ENCODE measurements at regions not wholly inside any gene's neighbourhood (a gene's known extent, or its start where the extent isn't known, plus 50 kb on each side); places are given as distances from the start of the nearest gene placed in this dataset.
A peak's percentile ranks its signal among the peaks of the same experiment; 100 is the strongest.

DNA sequence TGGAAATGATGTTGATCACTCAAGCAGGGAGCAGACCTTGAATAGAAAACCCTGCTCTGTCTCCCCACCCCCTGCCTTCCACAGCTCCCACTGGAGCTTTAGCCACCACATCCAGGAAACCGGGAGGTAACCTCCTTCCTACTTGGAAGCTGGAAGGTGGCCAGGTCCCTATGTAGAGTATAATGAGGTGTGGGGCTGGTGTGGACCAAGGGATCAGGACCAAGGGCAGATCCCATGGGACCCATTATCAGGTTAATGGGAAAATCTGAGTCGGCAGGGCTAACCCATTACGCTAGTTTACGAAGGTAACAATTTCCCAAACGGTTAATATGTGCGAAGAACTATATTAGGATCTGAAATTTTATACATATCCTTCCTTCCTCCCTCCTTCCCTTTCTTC lies 321.9 kb downstream of the MIAT start:
- Histone ChIP-seq H3K4me3 (ENCODE audit: low read depth, low read length) (no peak overlapping the region), H3K9me3 (ENCODE audit: control insufficient read depth, insufficient read depth, low read length) (no peaks in the 10 kb centered on the region), H3K9ac (ENCODE audit: low read depth, low read length) (no peak overlapping the region), H3K36me3 (ENCODE audit: control insufficient read depth, insufficient read depth, low read length) (no peaks in the 10 kb centered on the region), H3K4me1 (ENCODE audit: control insufficient read depth, insufficient read depth, low read length) (no peaks in the 10 kb centered on the region), H3K27me3 (ENCODE audit: control insufficient read depth, insufficient read depth, low read length) (no peaks in the 10 kb centered on the region), H3K27ac (ENCODE audit: low read depth, low read length) (no peak overlapping the region)

DNA sequence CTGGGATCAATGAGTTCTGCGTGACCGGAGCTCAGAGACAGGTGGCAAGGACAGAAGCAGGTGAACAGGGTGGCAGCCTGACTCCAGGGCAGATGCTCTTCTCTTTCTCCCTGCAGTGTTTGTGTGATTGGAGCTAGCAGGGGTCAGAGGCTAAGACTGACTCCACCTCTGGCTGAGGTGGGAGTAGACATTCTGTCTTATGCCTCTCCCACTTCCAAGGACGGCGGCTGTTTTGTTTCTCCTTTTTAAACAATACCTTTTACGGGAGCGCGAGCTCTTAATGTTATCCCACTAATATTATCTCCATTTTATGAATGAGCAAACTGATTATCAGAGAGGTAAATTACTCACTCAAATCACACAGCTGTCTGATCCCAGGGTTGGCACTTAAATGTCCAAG lies 323.7 kb downstream of the MIAT start:
- Histone ChIP-seq H3K4me3 (ENCODE audit: low read depth, low read length) (no peak overlapping the region), H3K9ac (ENCODE audit: low read depth, low read length) (no peak overlapping the region), H3K36me3 (ENCODE audit: control insufficient read depth, insufficient read depth, low read length) (no peaks in the 10 kb centered on the region), H3K27me3 (ENCODE audit: control insufficient read depth, insufficient read depth, low read length) (no peaks in the 10 kb centered on the region; the same call in 1 of the 2 replicates), H3K27ac (ENCODE audit: low read depth, low read length) (no peak overlapping the region), H3K9me3 (ENCODE audit: control insufficient read depth, insufficient read depth, low read length) (no peaks in the 10 kb centered on the region), H3K4me1 (ENCODE audit: control insufficient read depth, insufficient read depth, low read length) (peaks cover 10% of the 10 kb centered on the region)

DNA sequence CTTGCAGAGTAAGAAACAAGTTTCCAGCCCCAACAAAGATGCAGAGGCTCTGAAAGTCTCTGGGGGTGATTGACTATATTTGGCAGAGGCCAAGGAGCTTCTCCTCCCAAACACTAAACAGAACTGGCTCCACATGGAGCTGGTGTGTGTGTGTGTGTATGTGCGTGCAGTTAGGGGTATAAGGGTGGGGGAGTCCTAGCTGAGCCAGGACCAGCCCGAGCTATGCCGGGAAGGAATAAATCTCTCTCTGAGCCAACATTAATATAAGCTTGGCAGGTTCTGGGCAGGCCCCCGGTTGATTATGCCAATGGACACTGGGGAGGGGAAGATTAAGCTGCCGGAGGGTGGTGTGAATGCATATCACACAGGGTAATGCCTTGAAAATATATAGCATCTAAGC lies 324.2 kb downstream of the MIAT start:
- Histone ChIP-seq H3K36me3 (ENCODE audit: control insufficient read depth, insufficient read depth, low read length) (no peaks in the 10 kb centered on the region), H3K9me3 (ENCODE audit: control insufficient read depth, insufficient read depth, low read length) (no peaks in the 10 kb centered on the region), H3K9ac (ENCODE audit: low read depth, low read length) (no peak overlapping the region), H3K4me1 (ENCODE audit: control insufficient read depth, insufficient read depth, low read length) (peaks cover 15% of the 10 kb centered on the region), H3K4me3 (ENCODE audit: low read depth, low read length) (no peak overlapping the region), H3K27ac (ENCODE audit: low read depth, low read length) (no peak overlapping the region), H3K27me3 (ENCODE audit: control insufficient read depth, insufficient read depth, low read length) (no peaks in the 10 kb centered on the region; the same call in 1 of the 2 replicates)

DNA sequence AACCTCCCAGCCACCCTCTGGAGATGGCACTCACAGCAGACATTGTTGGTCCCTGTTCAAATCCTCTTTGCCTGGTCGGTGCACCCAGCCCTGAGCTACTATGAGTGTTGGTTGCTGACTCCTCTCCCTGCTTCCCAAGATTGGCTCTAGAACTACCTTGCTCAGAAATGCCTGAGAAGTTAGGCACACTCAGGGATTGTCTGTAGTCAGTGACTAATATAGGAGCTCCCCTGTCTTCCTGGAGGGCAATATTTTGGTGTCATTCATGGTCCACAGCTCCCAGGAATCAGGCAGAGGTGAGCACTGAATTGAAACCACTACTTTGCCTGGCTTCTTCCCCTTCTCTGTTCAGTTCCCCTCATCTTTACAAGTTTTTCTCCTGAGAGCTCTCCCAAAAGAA lies 325.9 kb downstream of the MIAT start:
- Histone ChIP-seq H3K27me3 (ENCODE audit: control insufficient read depth, insufficient read depth, low read length) (no peaks in the 10 kb centered on the region; the same call in 1 of the 2 replicates), H3K4me3 (ENCODE audit: low read depth, low read length) (no peak overlapping the region), H3K9ac (ENCODE audit: low read depth, low read length) (no peak overlapping the region), H3K27ac (ENCODE audit: low read depth, low read length) (no peak overlapping the region), H3K4me1 (ENCODE audit: control insufficient read depth, insufficient read depth, low read length) (peaks cover 22% of the 10 kb centered on the region), H3K36me3 (ENCODE audit: control insufficient read depth, insufficient read depth, low read length) (no peaks in the 10 kb centered on the region), H3K9me3 (ENCODE audit: control insufficient read depth, insufficient read depth, low read length) (no peaks in the 10 kb centered on the region)

DNA sequence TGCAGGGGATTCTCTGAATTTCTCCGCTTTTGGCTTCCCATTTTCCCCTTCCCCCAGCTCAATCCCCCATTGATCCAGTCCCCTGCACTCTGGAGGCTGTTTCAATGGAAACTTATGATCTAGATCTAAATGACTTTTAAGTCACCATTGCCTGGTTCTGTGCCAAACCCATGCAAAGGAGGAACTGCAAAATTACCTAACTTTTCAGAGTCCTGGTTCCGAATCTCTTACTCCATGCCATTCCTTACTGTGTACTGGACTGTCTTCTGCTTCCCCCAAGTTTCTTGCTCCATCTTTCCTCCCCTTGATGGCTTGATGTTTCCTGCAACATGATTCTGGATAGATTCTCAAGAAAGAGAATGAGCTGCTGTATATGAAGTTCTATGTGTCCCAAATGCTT lies 327.8 kb downstream of the MIAT start:
- Histone ChIP-seq H3K27ac (ENCODE audit: low read depth, low read length) (no peak overlapping the region), H3K9ac (ENCODE audit: low read depth, low read length) (no peak overlapping the region), H3K4me3 (ENCODE audit: low read depth, low read length) (no peak overlapping the region), H3K9me3 (ENCODE audit: control insufficient read depth, insufficient read depth, low read length) (no peaks in the 10 kb centered on the region), H3K36me3 (ENCODE audit: control insufficient read depth, insufficient read depth, low read length) (no peaks in the 10 kb centered on the region), H3K4me1 (ENCODE audit: control insufficient read depth, insufficient read depth, low read length) (peaks cover 22% of the 10 kb centered on the region), H3K27me3 (ENCODE audit: control insufficient read depth, insufficient read depth, low read length) (no peaks in the 10 kb centered on the region; the same call in 1 of the 2 replicates)

DNA sequence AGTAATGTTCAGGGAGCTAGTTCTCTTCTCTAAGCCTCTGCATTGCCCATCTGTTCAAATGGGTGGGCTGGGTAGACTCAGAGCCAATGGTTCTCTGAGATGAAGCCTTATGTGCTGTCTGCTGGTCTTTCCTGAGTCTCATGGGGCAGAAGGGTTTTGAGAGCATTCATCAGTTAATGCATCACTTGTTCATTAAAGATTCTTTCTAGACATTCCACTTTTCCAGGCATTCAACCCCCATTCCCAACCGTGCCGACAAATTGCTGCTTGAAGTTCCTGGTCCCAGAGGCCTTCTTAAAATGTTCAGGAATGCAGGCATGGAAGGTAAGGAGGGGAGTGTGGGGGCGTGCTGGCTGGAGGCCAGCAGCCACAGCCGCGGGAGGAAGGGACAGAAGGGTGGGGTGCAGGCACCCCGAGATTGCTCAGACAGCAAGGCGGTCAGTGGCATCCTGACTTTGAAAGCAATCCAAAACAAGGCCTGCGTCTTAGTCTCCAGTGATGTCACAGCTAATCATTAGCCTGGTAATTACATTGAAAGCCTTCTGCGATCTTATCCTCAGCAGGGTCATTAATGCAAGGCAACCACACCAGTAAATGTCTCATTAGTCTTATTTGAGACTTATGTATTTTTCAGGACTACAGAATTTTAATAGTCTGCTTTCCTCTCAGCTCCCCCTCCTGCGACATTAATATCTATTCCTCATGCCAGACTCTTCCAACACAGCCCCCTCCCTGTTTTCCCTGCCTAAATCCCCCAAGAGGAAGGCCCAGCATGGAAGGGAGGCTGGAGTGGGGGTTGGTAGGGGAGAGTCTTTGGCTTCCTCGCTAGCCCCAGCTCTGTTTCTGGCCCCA lies 328.8 kb downstream of the MIAT start:
- no peaks in the 10 kb centered on the region for H3K9me3 ChIP-seq (ENCODE audit: control insufficient read depth, insufficient read depth, low read length)
- peaks cover 22% of the 10 kb centered on the region for H3K4me1 ChIP-seq (ENCODE audit: control insufficient read depth, insufficient read depth, low read length)
- H3K27me3 ChIP-seq (ENCODE audit: control insufficient read depth, insufficient read depth, low read length): no peaks in the 10 kb centered on the region; the same call in 1 of the 2 replicates
- no peak overlapping the region for H3K9ac ChIP-seq (ENCODE audit: low read depth, low read length)
- H3K4me3 ChIP-seq (ENCODE audit: low read depth, low read length): no peak overlapping the region; the same call in 1 of the 2 replicates
- peak overlapping the region; percentile 40 for H3K27ac ChIP-seq (ENCODE audit: low read depth, low read length)
- H3K36me3 ChIP-seq (ENCODE audit: control insufficient read depth, insufficient read depth, low read length): no peaks in the 10 kb centered on the region

DNA sequence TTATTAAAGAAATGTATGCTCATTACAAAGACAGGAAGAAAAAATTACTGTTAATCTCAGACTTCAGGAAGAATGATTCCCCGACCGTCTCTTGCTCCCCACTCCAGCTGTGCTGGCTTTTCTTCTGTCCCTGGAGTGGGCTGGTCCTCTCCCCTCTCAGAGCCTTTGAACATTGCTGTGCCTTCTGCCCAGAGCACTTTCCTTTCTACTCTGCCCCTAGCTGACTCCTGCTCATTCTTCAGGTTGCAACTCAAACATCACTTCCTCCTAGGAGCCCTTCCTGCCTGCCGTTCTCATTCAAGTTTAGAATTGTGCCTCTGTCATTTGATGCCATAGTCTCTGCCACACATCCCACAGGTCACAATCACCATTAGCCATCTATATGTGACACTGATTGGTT lies 329.5 kb downstream of the MIAT start:
- H3K36me3 ChIP-seq (ENCODE audit: control insufficient read depth, insufficient read depth, low read length): no peaks in the 10 kb centered on the region
- peaks cover 22% of the 10 kb centered on the region for H3K4me1 ChIP-seq (ENCODE audit: control insufficient read depth, insufficient read depth, low read length)
- no peak overlapping the region for H3K9ac ChIP-seq (ENCODE audit: low read depth, low read length)
- no peaks in the 10 kb centered on the region; the same call in 1 of the 2 replicates for H3K27me3 ChIP-seq (ENCODE audit: control insufficient read depth, insufficient read depth, low read length)
- H3K4me3 ChIP-seq (ENCODE audit: low read depth, low read length): no peak overlapping the region
- no peaks in the 10 kb centered on the region for H3K9me3 ChIP-seq (ENCODE audit: control insufficient read depth, insufficient read depth, low read length)
- H3K27ac ChIP-seq (ENCODE audit: low read depth, low read length): peak overlapping the region; percentile 40

DNA sequence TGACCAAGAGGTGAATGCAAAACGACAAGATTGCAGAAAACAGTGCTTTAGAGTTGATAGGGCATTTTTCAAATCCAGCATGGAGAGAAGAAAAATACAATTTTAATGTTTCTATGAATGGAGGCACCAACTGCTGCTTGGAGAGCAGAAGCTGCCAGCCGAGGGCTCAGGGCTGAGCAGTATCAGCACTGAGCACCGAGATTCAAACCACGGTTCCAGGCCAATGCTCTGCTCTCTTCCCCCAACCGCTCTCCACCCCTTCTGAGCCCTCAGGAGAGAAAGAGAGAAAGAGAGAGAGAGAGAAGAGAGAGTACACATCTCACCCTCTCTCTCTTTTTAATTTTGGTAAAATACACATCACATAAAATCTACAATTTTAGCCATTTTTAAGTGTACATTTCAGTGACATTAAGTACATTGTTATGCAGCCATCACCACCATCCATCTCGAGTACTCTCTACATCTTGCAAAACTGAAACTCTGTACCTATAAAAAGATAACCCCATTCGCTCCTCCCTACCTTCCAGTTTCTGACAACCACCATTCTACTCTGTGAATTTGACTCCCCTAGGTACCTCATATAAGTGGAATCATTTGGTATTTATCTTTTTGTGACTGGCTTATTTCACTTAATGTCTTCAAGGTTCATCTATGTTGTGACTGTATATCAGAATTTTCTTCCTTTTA lies 333.3 kb downstream of the MIAT start:
- Histone ChIP-seq H3K27me3 (ENCODE audit: control insufficient read depth, insufficient read depth, low read length) (no peaks in the 10 kb centered on the region; the same call in 1 of the 2 replicates), H3K4me1 (ENCODE audit: control insufficient read depth, insufficient read depth, low read length) (peaks cover 16% of the 10 kb centered on the region)

DNA sequence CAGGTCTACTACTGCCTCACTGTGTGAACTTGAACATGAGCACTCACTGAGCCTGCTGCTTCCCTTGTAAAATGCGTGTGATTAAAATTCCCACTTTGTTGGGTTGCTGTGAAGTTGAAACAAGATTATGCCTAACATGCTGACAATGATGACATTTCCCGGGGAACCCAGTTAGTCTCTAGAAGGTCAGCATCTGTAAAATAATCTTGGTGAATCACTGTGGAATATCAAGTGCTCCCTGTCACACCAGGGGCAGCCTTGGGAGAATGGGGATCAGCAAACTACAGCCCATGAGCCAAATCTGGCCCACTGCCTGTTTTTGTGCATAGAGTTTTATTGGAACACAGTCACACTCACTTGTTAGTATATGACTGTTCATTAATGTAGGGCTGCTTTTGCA lies 335.2 kb downstream of the MIAT start:
- Histone ChIP-seq H3K9ac (ENCODE audit: low read depth, low read length) (no peak overlapping the region), H3K4me1 (ENCODE audit: control insufficient read depth, insufficient read depth, low read length) (no peaks in the 10 kb centered on the region), H3K4me3 (ENCODE audit: low read depth, low read length) (no peak overlapping the region), H3K27ac (ENCODE audit: low read depth, low read length) (no peak overlapping the region), H3K36me3 (ENCODE audit: control insufficient read depth, insufficient read depth, low read length) (no peaks in the 10 kb centered on the region), H3K27me3 (ENCODE audit: control insufficient read depth, insufficient read depth, low read length) (no peaks in the 10 kb centered on the region), H3K9me3 (ENCODE audit: control insufficient read depth, insufficient read depth, low read length) (no peaks in the 10 kb centered on the region)

More for the DNA sequence above, 333.3 kb downstream of the MIAT start:
- H3K27ac ChIP-seq (ENCODE audit: low read depth, low read length): no peak overlapping the region
- H3K36me3 ChIP-seq (ENCODE audit: control insufficient read depth, insufficient read depth, low read length): no peaks in the 10 kb centered on the region
- no peak overlapping the region for H3K4me3 ChIP-seq (ENCODE audit: low read depth, low read length)
- no peaks in the 10 kb centered on the region for H3K9me3 ChIP-seq (ENCODE audit: control insufficient read depth, insufficient read depth, low read length)
- H3K9ac ChIP-seq (ENCODE audit: low read depth, low read length): no peak overlapping the region

DNA sequence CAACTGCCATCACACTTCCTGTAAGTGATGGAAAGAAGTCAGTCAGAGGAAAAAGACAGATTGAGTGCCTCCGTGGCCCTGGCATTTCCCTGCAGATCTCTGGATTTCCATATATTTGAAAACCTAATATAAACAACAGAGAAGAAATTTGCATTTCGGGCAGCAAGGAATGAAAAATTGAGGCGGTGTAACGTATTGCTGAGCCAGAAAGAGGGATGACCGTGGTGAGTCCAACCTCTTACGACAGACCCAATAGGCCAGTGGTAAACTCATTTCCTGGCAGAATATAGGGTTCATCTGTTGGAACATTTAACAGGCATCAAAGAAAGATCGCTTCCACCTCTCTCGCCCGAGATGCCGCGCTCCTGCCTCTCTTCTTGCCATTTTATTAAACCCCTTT lies 336.5 kb downstream of the MIAT start:
- H3K4me3 ChIP-seq (ENCODE audit: low read depth, low read length): no peak overlapping the region
- no peak overlapping the region for H3K27ac ChIP-seq (ENCODE audit: low read depth, low read length)
- H3K9me3 ChIP-seq (ENCODE audit: control insufficient read depth, insufficient read depth, low read length): no peaks in the 10 kb centered on the region
- no peaks in the 10 kb centered on the region for H3K27me3 ChIP-seq (ENCODE audit: control insufficient read depth, insufficient read depth, low read length)
- no peak overlapping the region for H3K9ac ChIP-seq (ENCODE audit: low read depth, low read length)
- no peaks in the 10 kb centered on the region for H3K4me1 ChIP-seq (ENCODE audit: control insufficient read depth, insufficient read depth, low read length)
- H3K36me3 ChIP-seq (ENCODE audit: control insufficient read depth, insufficient read depth, low read length): no peaks in the 10 kb centered on the region

DNA sequence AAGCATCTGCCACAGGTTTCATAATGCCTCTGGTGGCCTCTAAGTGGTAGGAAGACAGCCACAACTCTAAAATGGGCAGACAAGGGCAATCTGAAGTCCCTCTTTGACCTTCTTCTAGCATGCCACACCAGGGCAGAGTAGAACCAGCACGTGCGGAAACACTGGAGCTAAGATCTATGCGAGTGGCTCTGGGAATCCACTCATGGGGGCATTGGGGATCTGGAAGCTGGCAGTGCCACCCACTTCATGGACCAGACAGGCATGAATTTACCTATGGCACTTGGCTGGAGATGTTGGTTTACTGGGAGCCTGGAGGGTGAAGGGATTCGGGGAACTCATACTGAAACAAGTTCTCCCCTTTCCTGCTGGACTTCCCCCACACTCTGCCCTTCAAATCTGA lies 337.4 kb downstream of the MIAT start:
- no peaks in the 10 kb centered on the region for H3K4me1 ChIP-seq (ENCODE audit: control insufficient read depth, insufficient read depth, low read length)
- no peaks in the 10 kb centered on the region for H3K27me3 ChIP-seq (ENCODE audit: control insufficient read depth, insufficient read depth, low read length)
- no peak overlapping the region for H3K9ac ChIP-seq (ENCODE audit: low read depth, low read length)
- no peak overlapping the region for H3K4me3 ChIP-seq (ENCODE audit: low read depth, low read length)
- H3K36me3 ChIP-seq (ENCODE audit: control insufficient read depth, insufficient read depth, low read length): no peaks in the 10 kb centered on the region
- no peaks in the 10 kb centered on the region for H3K9me3 ChIP-seq (ENCODE audit: control insufficient read depth, insufficient read depth, low read length)
- no peak overlapping the region for H3K27ac ChIP-seq (ENCODE audit: low read depth, low read length)

Measured in HUES48 (cell line).